IPS DF 6.9 (cell line): ENCODE measurements at regions not wholly inside any gene's neighbourhood (a gene's known extent, or its start where the extent isn't known, plus 50 kb on each side); places are given as distances from the start of the nearest gene placed in this dataset.

Experiments used
- DNase-seq: peaks from one replicate; pipeline ENCODE4 v3.0.0-alpha.2; 2013; ENCODE audit warnings: low read depth, low spot score
- H3K27ac ChIP-seq: one replicate; pipeline ENCODE4 v1.5.1; 2013; ENCODE audit warnings: low read length, control low read depth
- H3K27me3 ChIP-seq: 2 replicates; pipeline ENCODE4 v1.6.1; 2013; ENCODE audit warnings: mild to moderate bottlenecking, low read length; ENCODE audit not compliant: control insufficient read depth, insufficient read depth
- H3K36me3 ChIP-seq: 2 replicates; pipeline ENCODE4 v1.6.1; 2013; ENCODE audit warnings: low read length; ENCODE audit not compliant: control insufficient read depth, insufficient read depth
- H3K4me1 ChIP-seq: 2 replicates; pipeline ENCODE4 v1.6.1; 2013; ENCODE audit warnings: low read length; ENCODE audit not compliant: control insufficient read depth, insufficient read depth
- H3K4me3 ChIP-seq: 2 replicates; pipeline ENCODE4 v1.5.1; 2013; ENCODE audit warnings: mild to moderate bottlenecking, low read length
- H3K9me3 ChIP-seq: 2 replicates; pipeline ENCODE4 v1.6.1; 2013; ENCODE audit warnings: low read length, inconsistent platforms; ENCODE audit not compliant: control insufficient read depth, insufficient read depth
- WGBS: extraction: QIAGEN DNeasy Blood & Tissue Kit; methylation state at CpG from one replicate; pipeline ENCODE4 v1.1.7; 2013; ENCODE audit warnings: mixed read lengths, missing lambda C conversion rate; ENCODE audit not compliant: insufficient read length, insufficient coverage; 5-methylcytosine and 5-hydroxymethylcytosine counted together

DNA sequence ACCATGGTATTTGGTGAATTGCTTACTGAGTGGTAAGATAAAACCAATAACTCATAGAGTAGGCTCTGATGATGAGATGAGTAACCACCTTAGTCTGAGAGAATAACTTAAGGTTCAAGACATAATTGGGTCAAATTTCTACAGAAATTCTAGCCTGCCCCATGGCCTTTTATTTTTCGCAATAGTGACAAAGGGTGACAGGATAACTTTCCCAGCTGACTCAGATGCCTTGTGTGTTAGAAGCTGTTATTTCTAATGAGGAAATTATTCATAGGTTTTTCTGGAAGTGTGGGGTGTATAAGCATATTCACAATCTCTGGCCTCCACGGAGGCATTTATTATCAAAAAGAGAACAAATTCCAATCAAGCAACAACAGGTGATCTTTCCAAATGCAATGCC, 159.0 kb downstream of the NUP35 start:
- no peak overlapping the region for H3K4me3 ChIP-seq
- no peaks in the 10 kb centered on the region for H3K27me3 ChIP-seq
- DNase-seq, result no peak
- no peaks in the 10 kb centered on the region for H3K9me3 ChIP-seq
- no peaks in the 10 kb centered on the region for H3K4me1 ChIP-seq
- no CpG with 5 or more reads among the region's 2 CpGs for WGBS
- no peak overlapping the region for H3K27ac ChIP-seq
- H3K36me3 ChIP-seq, result no peaks in the 10 kb centered on the region

DNA sequence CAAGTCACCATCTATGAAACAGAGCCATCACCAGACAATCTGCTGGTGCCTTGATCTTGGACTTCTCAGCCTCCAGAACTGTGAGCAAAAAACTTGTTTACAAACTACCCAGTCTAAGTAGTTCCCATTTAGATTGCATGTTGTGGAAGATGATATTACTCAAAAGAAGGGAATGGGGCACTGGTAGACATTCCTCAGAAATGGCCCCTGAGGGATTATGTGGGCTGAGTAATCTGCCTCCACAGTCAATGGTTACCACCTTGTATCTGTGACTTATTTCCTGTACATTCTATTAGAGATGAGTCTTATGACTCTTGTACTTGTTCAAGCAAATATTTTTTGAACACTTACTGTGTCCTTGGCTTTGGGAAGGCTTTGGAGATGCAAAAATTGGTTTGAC, 160.4 kb downstream of the NUP35 start:
- Histone ChIP-seq H3K36me3 (no peaks in the 10 kb centered on the region), H3K4me1 (no peaks in the 10 kb centered on the region), H3K4me3 (no peak overlapping the region), H3K27me3 (no peaks in the 10 kb centered on the region), H3K27ac (no peak overlapping the region), H3K9me3 (no peaks in the 10 kb centered on the region)
- no peak for DNase-seq

DNA sequence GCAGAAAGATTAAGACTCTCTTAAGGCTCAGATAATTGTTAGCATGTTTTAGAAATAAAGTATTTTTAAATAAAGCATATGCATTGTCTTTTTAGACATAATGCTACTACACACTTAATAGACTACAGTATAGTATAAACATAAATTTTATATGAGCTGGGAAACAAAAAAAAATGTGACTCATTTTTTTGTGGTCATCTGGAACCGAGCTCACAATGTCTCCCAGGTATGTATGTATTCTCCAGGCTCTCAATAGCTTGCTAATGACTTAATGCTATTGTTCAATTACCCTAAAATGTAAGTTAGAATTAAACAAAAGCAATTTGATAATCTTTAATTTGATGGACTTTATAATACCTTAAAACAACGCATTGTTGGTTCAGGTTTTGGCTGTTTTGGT, 167.2 kb downstream of the NUP35 start:
- Histone ChIP-seq H3K9me3 (no peaks in the 10 kb centered on the region), H3K27me3 (peaks cover 2% of the 10 kb centered on the region; the same call in 1 of the 2 replicates), H3K36me3 (no peaks in the 10 kb centered on the region), H3K4me3 (no peak overlapping the region), H3K27ac (no peak overlapping the region), H3K4me1 (peaks cover 3% of the 10 kb centered on the region; the same call in 1 of the 2 replicates)
- no CpG with 5 or more reads among the region's 2 CpGs for WGBS
- DNase-seq, result no peak

DNA sequence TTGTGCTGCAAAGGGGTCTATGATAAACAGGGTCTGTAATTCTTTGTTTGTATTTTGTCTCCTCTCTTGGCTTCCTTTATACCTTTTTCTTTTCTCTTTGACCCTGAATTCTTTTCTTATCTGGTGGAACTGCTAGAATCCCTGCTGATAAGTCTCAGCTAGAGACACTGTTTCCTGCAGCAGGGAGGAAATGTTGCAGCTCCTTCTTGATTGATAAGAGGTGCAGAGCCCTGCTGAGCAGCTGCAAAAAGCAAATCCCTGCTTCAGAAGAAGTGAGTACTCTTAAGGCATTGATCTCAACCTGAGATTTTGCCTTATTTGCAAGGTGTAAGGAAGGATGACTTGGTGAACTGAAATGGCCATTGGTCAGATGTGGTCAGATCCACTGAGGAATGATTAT, 167.8 kb downstream of the NUP35 start:
- Histone ChIP-seq H3K4me1 (peaks cover 3% of the 10 kb centered on the region; the same call in 1 of the 2 replicates), H3K9me3 (no peaks in the 10 kb centered on the region), H3K4me3 (no peak overlapping the region), H3K27me3 (peaks cover 2% of the 10 kb centered on the region; the same call in 1 of the 2 replicates), H3K36me3 (no peaks in the 10 kb centered on the region), H3K27ac (no peak overlapping the region)
- DNase-seq, result no peak

DNA sequence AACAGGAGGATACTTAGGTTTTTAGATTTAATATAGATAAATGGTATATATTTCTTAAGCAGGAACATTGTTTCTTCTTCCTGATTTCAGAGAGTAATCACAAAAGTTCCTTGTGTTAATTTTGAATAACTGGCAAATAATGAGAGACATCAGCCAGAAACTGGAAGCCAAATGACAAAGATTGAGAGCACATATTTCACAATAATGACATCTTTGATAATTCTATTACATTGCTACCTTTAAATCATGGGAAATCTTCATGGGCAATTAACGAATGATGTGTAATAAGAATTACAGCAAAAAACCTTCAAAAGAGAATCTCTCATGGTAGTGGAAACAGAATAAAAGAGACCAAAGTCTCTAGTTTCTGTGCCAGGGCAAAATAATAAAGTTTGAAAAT, 215.1 kb downstream of the NUP35 start:
- Histone ChIP-seq H3K9me3 (no peaks in the 10 kb centered on the region), H3K27ac (no peak overlapping the region), H3K27me3 (no peaks in the 10 kb centered on the region), H3K4me3 (no peak overlapping the region), H3K36me3 (no peaks in the 10 kb centered on the region), H3K4me1 (no peaks in the 10 kb centered on the region)
- whole genome bisulfite sequencing, result no CpG with 5 or more reads among the region's 1 CpG
- no peak for DNase-seq

DNA sequence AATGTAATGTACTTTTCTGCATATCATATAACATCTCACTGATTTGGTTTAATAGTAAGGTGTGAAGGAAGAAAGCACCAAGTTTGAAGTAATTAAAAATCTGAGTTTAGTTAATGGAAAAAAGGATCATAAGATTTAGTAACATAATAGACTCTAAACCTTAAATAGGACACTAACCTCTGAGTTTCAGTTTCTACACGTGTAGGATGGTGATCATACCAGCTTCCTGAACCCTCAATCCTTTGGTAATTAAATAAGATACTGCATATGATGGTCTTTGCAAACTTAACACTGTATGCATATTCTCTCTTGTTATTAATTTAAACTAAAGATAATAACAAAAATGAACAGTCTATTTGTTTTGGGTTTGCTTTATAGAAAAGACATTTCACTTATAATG, 216.8 kb downstream of the NUP35 start:
- DNase-seq, result no peak

DNA sequence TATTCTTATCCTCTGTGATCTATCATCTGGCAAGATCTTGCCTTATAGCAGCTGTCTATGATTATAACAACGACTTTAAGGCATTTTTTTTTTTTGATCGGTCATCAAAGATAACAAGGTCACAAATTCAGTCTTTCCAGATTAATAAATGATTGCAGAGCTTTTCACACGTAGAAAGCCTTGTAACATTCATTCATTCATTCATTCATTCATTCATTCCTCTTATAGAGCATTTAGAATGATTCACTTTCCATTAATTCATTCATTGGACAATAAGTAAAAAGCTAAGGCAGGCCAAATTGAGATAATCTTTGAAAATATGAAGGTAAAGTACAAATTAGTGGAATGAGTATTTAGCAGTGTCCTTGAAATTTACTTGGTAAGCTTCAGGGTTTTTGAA, 223.7 kb downstream of the NUP35 start:
- Histone ChIP-seq H3K27ac (no peak overlapping the region), H3K36me3 (no peaks in the 10 kb centered on the region), H3K4me1 (no peaks in the 10 kb centered on the region), H3K9me3 (no peaks in the 10 kb centered on the region), H3K27me3 (no peaks in the 10 kb centered on the region), H3K4me3 (no peak overlapping the region)
- no CpG with 5 or more reads among the region's 3 CpGs for WGBS
- DNase-seq, result no peak

More for the DNA sequence above, 216.8 kb downstream of the NUP35 start:
- Histone ChIP-seq H3K36me3 (no peaks in the 10 kb centered on the region), H3K27ac (no peak overlapping the region), H3K4me1 (no peaks in the 10 kb centered on the region), H3K9me3 (no peaks in the 10 kb centered on the region), H3K27me3 (no peaks in the 10 kb centered on the region), H3K4me3 (no peak overlapping the region)
- no CpG with 5 or more reads among the region's 1 CpG for WGBS

DNA sequence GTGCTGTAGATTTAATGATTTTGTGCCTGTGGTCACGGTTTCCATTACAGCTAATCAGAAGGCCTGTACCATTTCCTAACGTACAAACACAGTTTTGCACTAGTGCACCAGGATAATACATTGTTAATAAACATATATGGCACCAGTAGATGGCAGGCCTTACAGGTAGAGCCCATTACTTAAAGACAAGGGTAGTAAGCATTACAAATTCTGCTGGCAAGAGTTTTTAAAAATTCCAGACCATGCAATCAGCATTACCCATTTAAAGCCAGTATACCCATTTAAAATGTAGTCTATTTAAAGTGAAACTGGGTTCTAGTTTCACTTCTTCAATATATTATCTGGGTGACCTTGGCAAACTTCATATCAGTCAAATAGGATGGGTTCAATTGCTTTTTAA, 224.2 kb downstream of the NUP35 start:
- no CpG with 5 or more reads among the region's 2 CpGs for WGBS
- DNase-seq, result no peak
- H3K4me1 ChIP-seq, result no peaks in the 10 kb centered on the region

DNA sequence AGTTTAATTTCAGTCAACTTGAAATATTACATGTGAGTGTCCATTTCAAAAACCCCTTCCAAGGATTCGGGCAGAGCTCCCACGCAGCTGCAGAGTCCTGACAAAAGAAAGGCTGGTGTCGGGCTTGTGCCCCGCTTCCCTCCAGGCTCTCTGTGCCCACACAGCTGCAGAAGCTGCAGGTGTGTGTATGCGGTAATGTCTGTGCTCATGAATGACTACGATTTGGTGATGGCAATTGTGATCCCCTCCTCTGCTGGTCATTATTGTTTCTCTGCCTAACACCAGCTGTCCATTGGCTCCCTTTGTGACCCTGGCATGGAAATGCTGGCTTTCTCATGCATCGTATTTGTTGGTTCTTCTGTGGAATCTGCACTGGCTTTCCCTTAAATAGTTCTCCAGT, 224.8 kb downstream of the NUP35 start:
- no peak for DNase-seq
- H3K4me3 ChIP-seq, result no peak overlapping the region
- H3K36me3 ChIP-seq, result no peaks in the 10 kb centered on the region
- WGBS, result no CpG with 5 or more reads among the region's 7 CpGs
- H3K27ac ChIP-seq, result no peak overlapping the region
- H3K27me3 ChIP-seq, result no peaks in the 10 kb centered on the region
- H3K9me3 ChIP-seq, result no peaks in the 10 kb centered on the region
- no peaks in the 10 kb centered on the region for H3K4me1 ChIP-seq

More for the DNA sequence above, 224.2 kb downstream of the NUP35 start:
- no peak overlapping the region for H3K27ac ChIP-seq
- no peak overlapping the region for H3K4me3 ChIP-seq
- H3K36me3 ChIP-seq, result no peaks in the 10 kb centered on the region
- no peaks in the 10 kb centered on the region for H3K9me3 ChIP-seq
- H3K27me3 ChIP-seq, result no peaks in the 10 kb centered on the region

DNA sequence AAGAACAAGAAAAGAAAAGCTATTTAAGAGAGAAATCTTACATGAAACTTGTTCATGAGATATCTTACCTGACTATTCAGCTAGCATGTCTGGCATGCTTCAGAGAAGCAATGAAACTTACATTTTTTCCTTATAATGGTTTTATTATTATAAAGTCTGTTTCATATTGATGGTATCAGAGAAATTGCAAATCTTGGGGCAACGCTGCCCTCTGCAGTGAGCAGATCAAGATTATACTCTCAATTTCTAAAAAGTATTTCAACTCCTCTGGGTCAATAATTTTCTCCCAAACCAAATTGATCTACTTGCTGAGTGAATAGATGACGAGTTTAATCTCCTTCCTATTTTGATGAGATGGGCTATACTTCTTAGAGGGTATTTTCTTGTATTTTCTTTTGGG, 235.6 kb downstream of the NUP35 start:
- Histone ChIP-seq H3K4me3 (no peak overlapping the region), H3K27ac (no peak overlapping the region), H3K27me3 (no peaks in the 10 kb centered on the region), H3K36me3 (no peaks in the 10 kb centered on the region), H3K9me3 (no peaks in the 10 kb centered on the region), H3K4me1 (no peaks in the 10 kb centered on the region)
- no peak for DNase-seq
- no CpG with 5 or more reads among the region's 2 CpGs for WGBS

DNA sequence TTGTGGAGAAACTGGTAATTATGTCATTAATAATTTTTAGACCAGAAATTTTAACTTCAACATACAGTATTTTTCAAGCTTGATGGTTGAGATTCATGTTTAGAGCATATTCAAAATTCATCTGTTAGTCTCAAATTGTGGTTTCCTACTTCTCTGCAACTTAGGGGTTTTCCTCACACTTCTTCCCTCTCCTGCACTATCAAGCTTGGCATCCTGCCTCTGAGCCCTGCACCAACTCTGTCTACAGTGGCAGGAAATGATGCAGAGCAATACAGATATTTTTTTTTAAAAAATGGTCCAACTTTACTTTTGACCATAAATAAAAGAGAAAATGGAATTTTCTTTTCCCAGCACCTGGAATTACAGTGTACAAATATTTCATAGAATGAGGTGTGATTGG, 247.3 kb downstream of the NUP35 start:
- no peaks in the 10 kb centered on the region for H3K36me3 ChIP-seq
- no peaks in the 10 kb centered on the region for H3K9me3 ChIP-seq
- H3K4me3 ChIP-seq, result no peak overlapping the region
- no peaks in the 10 kb centered on the region for H3K27me3 ChIP-seq
- no peak overlapping the region for H3K27ac ChIP-seq
- no peaks in the 10 kb centered on the region for H3K4me1 ChIP-seq
- no peak for DNase-seq
